Heart left ventricle (tissue), 13 donors: ENCODE measurements at regions not wholly inside any gene's neighbourhood (a gene's known extent, or its start where the extent isn't known, plus 50 kb on each side); places are given as distances from the start of the nearest gene placed in this dataset.

ENCODE experiments used
- POLR2A ChIP-seq, 2 donors: fragments of 450-650 bp; IDR thresholded peaks; one replicate each; pipeline ENCODE4 v1.6.1; 2017; ENCODE audit warnings: antibody characterized with exemption in 2 of 2, mild to moderate bottlenecking in 2 of 2, moderate library complexity in 2 of 2
- TF ChIP-seq, protein P1 (sequence below), 12 donors: fragments of 200-600 bp; sonication (generic) in 4 of 12; IDR thresholded peaks; one replicate each; pipeline versions ENCODE4 v1.5.0 to v1.8.0; 2018 to 2022; ENCODE audit warnings: antibody characterized with exemption in 12 of 12, mild to moderate bottlenecking in 5 of 12
- donor health status: ischemic (EF 13 %, LVEDD 7.1; RV severe dilation, severe dysfunction).
- donor health status: DM: no; HTN: yes; CAD: no.
- donor health status: DM: no; HTN: no; CAD: no.
- donor health status: ischemic (EF 25% LVEDD 6.9; RV normal size, moderate dysfunction).
- donor health status: ischemic (EF 25% LVEDD 5.7; RV mildly dilated, moderate dysfunction).
- donor health status: ischemic (EF 35%, LVEDD 5.7; RV mildly dilated, moderate dysfunction).
- donor health status: nonischemic (EF 11% LVEDD 7.7; RV severe dilation, severe dysfunction).
- donor health status: DM: yes; HTN: yes; CAD: no.
- donor health status: PGD.
- donor health status: ischemic (EF 29% LVEDD 5.4; RV normal size, mild dysfunction).
- donor health status: nonischemic (EF 23%, LVEDD 6.1; RV moderate dilation, normal function).

DNA sequence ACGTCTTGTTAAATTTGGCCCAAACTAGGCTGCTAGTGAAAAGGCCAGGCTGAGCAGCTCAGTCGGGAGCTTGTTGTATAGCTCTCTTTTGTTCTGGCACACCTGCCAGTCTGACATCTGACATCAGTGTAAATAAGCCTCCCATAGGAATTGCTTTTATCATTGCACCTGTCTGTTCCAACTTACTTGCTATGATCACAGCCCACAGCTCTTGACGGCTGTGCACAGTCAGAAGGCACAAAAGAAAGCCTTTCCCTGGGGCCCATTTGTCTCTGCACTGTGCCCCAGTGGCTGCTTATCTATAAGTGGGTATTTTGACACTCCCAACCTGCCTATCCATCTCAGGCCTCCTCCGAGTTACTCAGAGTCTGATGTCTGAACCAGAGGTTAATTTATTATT is 324.5 kb downstream of the NUAK1 start:
- TF ChIP-seq, protein P1, sequence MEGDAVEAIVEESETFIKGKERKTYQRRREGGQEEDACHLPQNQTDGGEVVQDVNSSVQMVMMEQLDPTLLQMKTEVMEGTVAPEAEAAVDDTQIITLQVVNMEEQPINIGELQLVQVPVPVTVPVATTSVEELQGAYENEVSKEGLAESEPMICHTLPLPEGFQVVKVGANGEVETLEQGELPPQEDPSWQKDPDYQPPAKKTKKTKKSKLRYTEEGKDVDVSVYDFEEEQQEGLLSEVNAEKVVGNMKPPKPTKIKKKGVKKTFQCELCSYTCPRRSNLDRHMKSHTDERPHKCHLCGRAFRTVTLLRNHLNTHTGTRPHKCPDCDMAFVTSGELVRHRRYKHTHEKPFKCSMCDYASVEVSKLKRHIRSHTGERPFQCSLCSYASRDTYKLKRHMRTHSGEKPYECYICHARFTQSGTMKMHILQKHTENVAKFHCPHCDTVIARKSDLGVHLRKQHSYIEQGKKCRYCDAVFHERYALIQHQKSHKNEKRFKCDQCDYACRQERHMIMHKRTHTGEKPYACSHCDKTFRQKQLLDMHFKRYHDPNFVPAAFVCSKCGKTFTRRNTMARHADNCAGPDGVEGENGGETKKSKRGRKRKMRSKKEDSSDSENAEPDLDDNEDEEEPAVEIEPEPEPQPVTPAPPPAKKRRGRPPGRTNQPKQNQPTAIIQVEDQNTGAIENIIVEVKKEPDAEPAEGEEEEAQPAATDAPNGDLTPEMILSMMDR (IDR thresholded peaks at IDR 0.05) = no peak
- no peak for TF ChIP-seq POLR2A (IDR thresholded peaks at IDR 0.05)
